Activated CD4-positive, alpha-beta T cell treated with anti-CD3 and anti-CD28 coated beads for 36 hours (primary cell): ENCODE measurements at regions not wholly inside any gene's neighbourhood (a gene's known extent, or its start where the extent isn't known, plus 50 kb on each side); places are given as distances from the start of the nearest gene placed in this dataset.
"Not testable (repeated sequence)": the region's sequence is repeated elsewhere in the genome, so short reads cannot be mapped to it uniquely, and the experiment has no call there.

Experiments
- ATAC-seq: fragments of 200-7000 bp; cut with Tn5 transposase; one replicate; pipeline ENCODE4 v1.10.0; 2021; ENCODE audit warnings: mild to moderate bottlenecking, moderate library complexity
- CTCF ChIA-PET: fragments of 350-600 bp; sonication (Branson Sonifier 250); formaldehyde crosslinking; loops from one replicate; lab custom pipeline; 2021; ENCODE audit warnings: antibody characterized with exemption; lab: Charles Lee
- POLR2A ChIA-PET: fragments of 350-600 bp; sonication (Branson Sonifier 250); formaldehyde crosslinking; loops from one replicate; lab custom pipeline; 2021; ENCODE audit warnings: antibody characterized with exemption, inconsistent platforms; lab: Charles Lee
- DNase-seq: peaks from one replicate; pipeline ENCODE4 v3.0.0-alpha.2; 2020
- H3K27ac Mint-ChIP-seq: one replicate; pipeline ENCODE4 v1.8.0; 2021; ENCODE audit warnings: mixed read lengths
- H3K27me3 Mint-ChIP-seq: one replicate; pipeline ENCODE4 v1.8.0; 2021; ENCODE audit warnings: mixed read lengths
- H3K36me3 Mint-ChIP-seq: one replicate; pipeline ENCODE4 v1.8.0; 2021; ENCODE audit warnings: low read depth, mixed read lengths
- H3K4me1 Mint-ChIP-seq: one replicate; pipeline ENCODE4 v1.8.0; 2021; ENCODE audit warnings: mixed read lengths
- H3K4me3 Mint-ChIP-seq: one replicate; pipeline ENCODE4 v1.8.0; 2021; ENCODE audit warnings: mild to moderate bottlenecking, moderate library complexity, mixed read lengths
- H3K9me3 Mint-ChIP-seq: one replicate; pipeline ENCODE4 v1.8.0; 2021; ENCODE audit warnings: low read depth, mixed read lengths
- intact Hi-C, 2 experiments: fragments of 100-400 bp; cut with DNase I in 1 of 2; cut with micrococcal nuclease in 1 of 2; formaldehyde crosslinking; loops; one replicate each; pipeline versions ENCODE4 v1.14.2 to v1.15.1; 2022 to 2024; cut with DNase I, micrococcal nuclease

GRCh38 chr9:27828908-27829307, 255.6 kb upstream of the C9orf72 start:
- H3K4me1 Mint-ChIP-seq = no peaks in the 10 kb centered on the region
- intact Hi-C loops = no loop called here
- no peaks in the 10 kb centered on the region for H3K27me3 Mint-ChIP-seq
- ATAC-seq (no peak), DNase-seq (no peak)
- H3K27ac Mint-ChIP-seq = no peak overlapping the region
- CTCF ChIA-PET = interaction anchor here (0.7 kb wide), 1 partner anchor 12 kb away, joined by 3 read pairs; no protein-coding TSS in a partner anchor
- POLR2A ChIA-PET = no interaction called here
- H3K4me3 Mint-ChIP-seq = no peak overlapping the region
- no peaks in the 10 kb centered on the region for H3K9me3 Mint-ChIP-seq
- H3K36me3 Mint-ChIP-seq = no peaks in the 10 kb centered on the region

DNA sequence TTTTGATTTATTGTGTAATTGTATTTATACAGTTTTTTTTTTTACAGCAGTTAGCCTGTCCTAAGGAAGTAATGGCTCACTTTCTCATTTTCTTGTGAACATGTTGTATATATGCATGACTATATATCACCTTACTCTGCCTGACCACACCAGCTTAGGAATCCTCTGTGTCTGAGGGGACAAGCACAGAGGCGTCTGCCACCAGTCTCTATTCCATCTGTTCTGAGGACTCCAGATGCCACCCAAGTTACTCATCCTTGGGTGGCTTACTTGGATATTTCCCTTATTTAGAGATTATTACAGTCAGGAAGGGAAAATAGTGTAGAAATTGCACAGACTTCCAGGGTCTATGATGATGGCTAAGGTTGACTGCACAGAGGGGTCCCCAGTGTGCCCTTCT, 256.3 kb upstream of the C9orf72 start:
- Mint-ChIP-seq H3K9me3 (no peaks in the 10 kb centered on the region), H3K4me1 (no peaks in the 10 kb centered on the region), H3K27me3 (no peaks in the 10 kb centered on the region), H3K36me3 (no peaks in the 10 kb centered on the region), H3K4me3 (no peak overlapping the region), H3K27ac (no peak overlapping the region)
- DNase-seq (no peak), ATAC-seq (no peak)
- intact Hi-C loops = no loop called here
- ChIA-PET CTCF (no interaction called here), POLR2A (no interaction called here)

DNA sequence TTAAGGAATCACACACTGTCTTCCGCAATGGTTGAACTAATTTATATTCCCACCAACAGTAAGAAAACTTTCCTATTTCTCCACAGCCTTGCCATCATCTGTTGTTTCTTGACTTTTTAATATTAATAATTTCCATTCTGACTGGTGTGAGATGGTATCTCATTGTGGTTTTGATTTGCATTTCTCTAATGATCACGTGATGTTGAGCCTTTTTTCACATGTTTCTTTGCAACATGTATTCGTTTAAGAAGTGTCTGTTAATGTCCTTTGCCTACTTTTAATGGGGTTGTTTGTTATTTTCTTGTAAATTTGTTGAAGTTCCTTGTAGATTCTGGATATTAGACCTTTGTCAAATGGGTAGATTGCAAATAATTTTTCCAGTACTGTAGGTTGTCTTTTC, 258.8 kb upstream of the C9orf72 start:
- H3K4me1 Mint-ChIP-seq, H3K27ac Mint-ChIP-seq, POLR2A ChIA-PET, H3K9me3 Mint-ChIP-seq, ATAC-seq, H3K36me3 Mint-ChIP-seq, H3K27me3 Mint-ChIP-seq, H3K4me3 Mint-ChIP-seq, DNase-seq, intact Hi-C loops, CTCF ChIA-PET: not testable (repeated sequence)

DNA sequence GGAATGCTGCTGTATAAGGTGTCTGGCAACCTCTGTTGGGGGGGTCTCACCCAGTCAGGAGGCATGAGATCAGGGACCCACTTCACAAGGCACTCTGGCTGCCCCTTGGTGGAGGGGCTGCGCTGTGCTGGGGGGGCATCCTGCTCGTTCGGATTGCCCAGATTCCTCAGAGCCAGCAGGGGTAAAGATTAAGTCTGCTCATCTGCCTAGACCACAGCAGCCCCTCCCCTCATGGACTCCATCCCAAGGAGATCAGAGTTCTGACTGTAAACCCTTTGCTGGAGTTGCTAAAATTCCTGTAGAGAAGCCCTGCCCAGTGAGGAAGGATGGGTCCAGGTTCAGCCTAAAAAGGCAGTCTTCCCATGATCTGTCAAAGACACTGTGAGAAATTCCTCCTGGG, 262.0 kb upstream of the C9orf72 start:
- no peak for DNase-seq

GRCh38 chr9:27835746-27836145, 262.5 kb upstream of the C9orf72 start:
- Mint-ChIP-seq H3K4me3 (no peak overlapping the region), H3K27ac (no peak overlapping the region), H3K27me3 (peaks cover 3% of the 10 kb centered on the region), H3K9me3 (no peaks in the 10 kb centered on the region), H3K4me1 (no peaks in the 10 kb centered on the region), H3K36me3 (no peaks in the 10 kb centered on the region)
- ATAC-seq = no peak
- intact Hi-C loops = no loop called here
- CTCF ChIA-PET = no interaction called here
- POLR2A ChIA-PET = no interaction called here
- DNase-seq = no peak

More for the DNA sequence above, 262.0 kb upstream of the C9orf72 start:
- no peak overlapping the region for H3K27ac Mint-ChIP-seq
- CTCF ChIA-PET = no interaction called here
- no peak for ATAC-seq
- H3K9me3 Mint-ChIP-seq = no peaks in the 10 kb centered on the region
- no peaks in the 10 kb centered on the region for H3K36me3 Mint-ChIP-seq
- intact Hi-C loops = no loop called here
- H3K4me1 Mint-ChIP-seq = no peaks in the 10 kb centered on the region
- POLR2A ChIA-PET = no interaction called here
- H3K4me3 Mint-ChIP-seq = no peak overlapping the region
- H3K27me3 Mint-ChIP-seq = peaks cover 3% of the 10 kb centered on the region

- Mint-ChIP-seq H3K27me3 (peaks cover 5% of the 10 kb centered on the region), H3K36me3 (no peaks in the 10 kb centered on the region), H3K4me1 (no peaks in the 10 kb centered on the region), H3K9me3 (no peaks in the 10 kb centered on the region), H3K27ac (no peak overlapping the region), H3K4me3 (no peak overlapping the region)
- ATAC-seq (no peak), DNase-seq (no peak)
- ChIA-PET POLR2A (no interaction called here), CTCF (no interaction called here)
- intact Hi-C loops = no loop called here
Measured at GRCh38 chr9:27836661-27837401, 263.6 kb upstream of the C9orf72 start.

- peaks cover 5% of the 10 kb centered on the region for H3K27me3 Mint-ChIP-seq
- DNase-seq (no peak), ATAC-seq (no peak)
- no peaks in the 10 kb centered on the region for H3K9me3 Mint-ChIP-seq
- ChIA-PET CTCF (no interaction called here), POLR2A (no interaction called here)
- H3K27ac Mint-ChIP-seq = no peak overlapping the region
- no peak overlapping the region for H3K4me3 Mint-ChIP-seq
- H3K4me1 Mint-ChIP-seq = no peaks in the 10 kb centered on the region
- intact Hi-C loops = no loop called here
- H3K36me3 Mint-ChIP-seq = no peaks in the 10 kb centered on the region
Measured at GRCh38 chr9:27838876-27839275, 265.6 kb upstream of the C9orf72 start.

DNA sequence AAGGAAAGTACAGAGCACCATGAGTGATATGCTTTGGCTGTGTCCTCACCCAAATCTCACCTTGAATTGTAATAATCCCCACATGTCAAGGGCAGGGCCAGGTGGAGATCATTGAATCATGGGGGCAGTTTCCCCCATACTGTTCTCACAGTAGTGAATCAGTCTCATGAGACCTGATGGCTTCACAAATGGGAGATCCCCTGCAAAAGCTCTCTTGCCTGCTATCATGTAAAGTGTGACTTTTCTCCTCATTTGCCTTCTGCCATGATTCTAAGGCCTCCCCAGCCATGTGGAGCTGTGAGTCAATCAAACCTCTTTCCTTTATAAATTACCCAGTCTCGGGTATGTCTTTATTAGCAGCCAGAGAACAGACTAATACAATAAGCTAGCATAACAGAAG, 266.5 kb upstream of the C9orf72 start:
- H3K27me3 Mint-ChIP-seq, H3K27ac Mint-ChIP-seq, POLR2A ChIA-PET, ATAC-seq, intact Hi-C loops, H3K4me1 Mint-ChIP-seq, CTCF ChIA-PET, DNase-seq, H3K4me3 Mint-ChIP-seq, H3K36me3 Mint-ChIP-seq, H3K9me3 Mint-ChIP-seq: not testable (repeated sequence)

- ChIA-PET CTCF (interaction anchor here (0.7 kb wide), 1 partner anchor 11 kb away, joined by 3 read pairs; no protein-coding TSS in a partner anchor), POLR2A (no interaction called here)
- no peaks in the 10 kb centered on the region for H3K36me3 Mint-ChIP-seq
- H3K9me3 Mint-ChIP-seq = no peaks in the 10 kb centered on the region
- ATAC-seq (no peak), DNase-seq (no peak)
- H3K4me1 Mint-ChIP-seq = no peaks in the 10 kb centered on the region
- H3K4me3 Mint-ChIP-seq = no peak overlapping the region
- no peak overlapping the region for H3K27ac Mint-ChIP-seq
- intact Hi-C loops = no loop called here
- H3K27me3 Mint-ChIP-seq = peaks cover 2% of the 10 kb centered on the region
Measured at GRCh38 chr9:27844797-27845196, 271.5 kb upstream of the C9orf72 start.

DNA sequence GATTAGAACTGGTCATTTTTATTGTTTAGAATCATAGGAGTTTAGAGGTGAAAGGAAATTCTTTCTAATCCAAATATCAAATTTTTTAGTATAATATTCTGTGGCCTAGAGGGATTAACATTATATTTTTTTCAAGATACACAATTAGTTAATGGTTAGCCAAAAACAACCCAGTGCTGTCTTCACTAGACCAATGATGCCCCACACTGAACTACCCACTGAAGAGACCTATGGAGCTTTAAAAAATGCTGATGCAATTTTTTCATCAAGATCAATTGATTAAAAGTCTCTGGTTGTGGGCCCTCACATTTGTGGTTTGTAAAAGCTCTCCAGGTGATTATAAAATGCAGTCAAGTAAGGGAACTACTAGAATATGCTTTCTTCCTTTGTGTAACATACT, 274.1 kb upstream of the C9orf72 start:
- Mint-ChIP-seq H3K9me3 (no peaks in the 10 kb centered on the region), H3K27ac (no peak overlapping the region), H3K4me1 (no peaks in the 10 kb centered on the region), H3K27me3 (peaks cover 7% of the 10 kb centered on the region), H3K36me3 (no peaks in the 10 kb centered on the region), H3K4me3 (no peak overlapping the region)
- intact Hi-C loops = no loop called here
- ChIA-PET POLR2A (no interaction called here), CTCF (no interaction called here)
- DNase-seq (no peak), ATAC-seq (no peak)

DNA sequence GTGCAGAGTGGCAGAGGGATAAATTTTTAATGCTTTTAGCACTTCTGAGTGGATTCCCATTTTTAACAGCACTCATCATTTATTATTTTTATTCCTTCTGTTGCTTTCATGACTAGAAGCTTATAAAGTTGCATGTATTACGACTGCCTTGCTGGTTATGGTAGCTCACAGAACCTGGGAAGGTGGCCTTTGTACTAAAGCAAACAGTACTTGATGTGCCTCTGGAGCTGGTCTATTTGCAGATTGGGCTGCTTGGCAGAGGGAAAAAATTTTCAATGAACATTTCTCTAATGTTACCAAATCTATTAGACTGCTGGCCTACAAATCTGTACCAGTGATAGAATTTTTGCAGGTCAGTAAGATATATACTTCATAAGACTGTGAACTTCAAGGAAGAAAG, 274.5 kb upstream of the C9orf72 start:
- intact Hi-C loops = no loop called here
- no peaks in the 10 kb centered on the region for H3K9me3 Mint-ChIP-seq
- ATAC-seq (no peak), DNase-seq (no peak)
- H3K4me1 Mint-ChIP-seq = no peaks in the 10 kb centered on the region
- POLR2A ChIA-PET = no interaction called here
- CTCF ChIA-PET = no interaction called here
- H3K36me3 Mint-ChIP-seq = no peaks in the 10 kb centered on the region
- no peak overlapping the region for H3K27ac Mint-ChIP-seq
- H3K4me3 Mint-ChIP-seq = no peak overlapping the region
- H3K27me3 Mint-ChIP-seq = peaks cover 7% of the 10 kb centered on the region

GRCh38 chr9:27848315-27848714, 275.0 kb upstream of the C9orf72 start:
- ChIA-PET CTCF (no interaction called here), POLR2A (no interaction called here)
- Mint-ChIP-seq H3K36me3 (no peaks in the 10 kb centered on the region), H3K27ac (no peak overlapping the region), H3K9me3 (no peaks in the 10 kb centered on the region), H3K27me3 (peaks cover 7% of the 10 kb centered on the region), H3K4me1 (no peaks in the 10 kb centered on the region), H3K4me3 (no peak overlapping the region)
- intact Hi-C loops = no loop called here
- DNase-seq (no peak), ATAC-seq (no peak)
